GM19455 (cell line): ENCODE measurements at regions not wholly inside any gene's neighbourhood (a gene's known extent, or its start where the extent isn't known, plus 50 kb on each side); places are given as distances from the start of the nearest gene placed in this dataset.

Experiments used
- ATAC-seq: cut with Tn5 transposase; IDR thresholded peaks from one replicate; pipeline ENCODE4 v1.9.1; 2021; ENCODE audit not compliant: unreplicated experiment

DNA sequence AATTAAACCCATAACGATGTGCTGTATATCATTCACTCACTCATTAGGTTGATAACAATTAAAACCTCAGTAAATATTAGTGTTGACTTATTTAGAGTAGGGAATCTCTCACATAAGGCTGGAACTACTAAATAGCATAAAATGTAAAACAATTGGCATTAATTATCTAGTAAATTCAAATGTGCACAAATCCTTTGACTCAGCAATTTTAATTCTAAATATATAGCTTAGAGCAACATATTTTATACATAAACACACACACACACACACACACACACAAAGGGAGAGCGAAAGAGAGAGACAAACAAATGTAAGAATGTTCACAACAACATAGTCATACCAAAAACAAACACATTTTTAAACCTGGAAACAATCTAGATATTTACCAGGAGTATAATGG is 443.1 kb upstream of the KCNH7 start:
- ATAC-seq, result no peak

DNA sequence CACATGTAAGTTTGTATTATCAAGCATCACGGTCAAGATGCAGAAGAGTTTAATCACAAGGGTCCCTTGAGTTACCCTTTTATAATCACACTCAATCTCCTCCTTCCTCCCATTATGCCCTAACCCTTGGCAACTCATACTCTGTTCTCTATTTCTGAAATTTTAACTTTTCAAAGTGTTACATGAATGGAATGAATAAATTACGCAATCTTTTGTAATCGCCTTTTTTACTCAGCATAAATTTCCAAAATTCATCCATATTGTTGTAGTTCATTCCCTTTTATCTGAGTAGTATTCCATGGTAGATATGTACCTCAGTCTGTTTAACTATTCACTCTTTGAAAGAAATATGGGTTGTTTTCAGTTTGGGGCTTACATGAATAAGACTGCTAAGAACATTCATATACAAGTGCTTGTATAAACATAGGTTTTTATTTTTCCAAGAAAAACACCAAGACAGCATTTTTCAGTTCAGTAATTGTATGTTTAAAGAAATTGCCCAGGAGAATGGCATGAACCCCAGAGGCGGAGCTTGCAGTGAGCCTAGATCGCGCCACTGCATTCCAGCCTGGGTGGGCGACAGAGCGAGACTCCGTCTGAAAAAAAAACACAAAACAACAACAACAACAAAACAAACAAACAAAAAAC is 430.9 kb upstream of the KCNH7 start:
- no peak for ATAC-seq

DNA sequence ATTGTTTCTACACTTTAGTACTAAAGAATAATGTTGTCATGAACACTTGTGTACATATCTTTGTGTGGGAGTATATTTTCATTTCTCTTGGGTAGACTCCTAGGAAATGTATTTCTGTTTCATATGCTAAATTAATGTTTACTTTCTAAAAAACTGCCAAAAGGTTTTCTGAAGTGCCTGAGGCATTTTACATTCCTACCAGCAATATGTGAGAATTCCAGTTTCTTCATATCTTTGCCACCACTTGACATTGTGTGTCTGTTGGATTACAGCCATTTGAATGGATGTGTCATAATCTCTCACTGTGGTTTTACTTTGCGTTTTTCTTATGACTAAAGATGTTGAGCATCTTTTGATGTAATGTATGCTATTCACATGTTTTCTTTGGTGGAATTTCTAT is 428.2 kb upstream of the KCNH7 start:
- no peak for ATAC-seq

DNA sequence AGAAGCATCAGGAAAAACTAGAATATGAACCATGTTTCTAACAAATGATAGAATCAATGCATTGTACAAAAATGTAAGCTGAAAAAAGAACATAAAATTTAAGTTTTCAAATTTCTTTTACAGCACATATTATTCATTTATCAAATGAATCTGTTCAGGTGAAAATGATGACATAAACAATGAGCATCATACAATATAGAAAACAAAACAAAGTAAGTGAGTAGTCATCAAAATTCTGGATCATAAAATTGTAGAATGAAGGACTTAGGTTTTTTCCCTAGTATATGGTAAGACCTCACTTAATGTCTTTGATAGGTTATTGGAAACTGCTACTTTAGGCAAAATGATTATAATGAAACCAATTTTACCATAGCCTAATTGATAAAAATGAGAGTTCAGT is 427.0 kb upstream of the KCNH7 start:
- ATAC-seq, result no peak

DNA sequence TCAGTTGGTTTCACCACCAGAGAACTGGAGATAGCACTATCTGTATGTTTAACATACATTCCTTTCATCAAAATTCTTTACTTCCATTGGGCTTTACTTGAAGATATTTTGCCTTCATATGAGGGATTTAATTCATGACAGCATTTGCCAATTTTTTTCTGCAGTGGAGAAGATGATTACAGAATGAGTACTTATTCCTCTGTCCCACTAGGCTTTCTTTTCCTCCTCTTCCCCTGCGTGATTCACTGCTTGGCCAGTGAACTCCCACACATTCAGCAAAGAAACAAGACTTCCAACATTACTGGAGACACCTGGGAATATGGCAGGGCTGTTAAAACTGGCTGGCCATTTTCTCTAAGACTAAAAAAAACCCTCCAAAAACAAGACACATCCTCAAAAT is 425.8 kb upstream of the KCNH7 start:
- no peak for ATAC-seq

DNA sequence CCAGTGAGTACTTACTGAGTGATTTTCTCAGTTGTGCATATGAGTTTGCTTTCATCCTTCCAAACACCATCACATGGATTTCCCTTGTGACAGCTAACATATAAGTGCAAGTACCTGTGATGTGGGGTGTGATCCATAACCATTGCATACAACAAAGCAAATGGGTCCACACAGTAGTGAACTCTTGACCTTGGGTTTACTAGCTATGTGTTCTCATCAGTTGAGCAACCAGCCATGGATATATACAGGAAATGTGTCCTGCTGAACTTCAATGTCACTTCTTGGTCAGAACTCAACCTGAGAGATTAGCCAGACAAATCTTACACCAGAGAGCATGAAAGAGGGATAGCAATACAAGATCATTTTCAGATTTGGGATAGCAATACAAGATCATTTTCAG is 420.9 kb upstream of the KCNH7 start:
- ATAC-seq, result no peak

DNA sequence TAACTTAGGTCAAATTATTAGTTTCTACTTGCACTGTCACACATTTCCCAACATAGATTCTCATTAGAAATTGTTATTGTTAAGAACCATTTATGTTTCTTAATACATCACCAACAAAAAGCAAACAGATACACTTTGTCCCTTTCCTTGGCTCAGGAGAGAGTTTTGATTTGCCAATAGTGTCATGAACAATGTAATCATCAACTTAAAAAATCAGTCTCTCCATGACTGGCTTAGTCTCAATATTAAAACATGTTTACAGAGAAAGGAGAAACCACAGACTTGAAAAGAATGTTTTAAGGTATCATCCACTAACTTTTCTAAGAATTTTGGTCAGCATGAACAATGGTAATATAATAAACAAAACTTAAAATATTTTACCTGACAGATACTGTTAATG is 416.5 kb upstream of the KCNH7 start:
- no peak for ATAC-seq

DNA sequence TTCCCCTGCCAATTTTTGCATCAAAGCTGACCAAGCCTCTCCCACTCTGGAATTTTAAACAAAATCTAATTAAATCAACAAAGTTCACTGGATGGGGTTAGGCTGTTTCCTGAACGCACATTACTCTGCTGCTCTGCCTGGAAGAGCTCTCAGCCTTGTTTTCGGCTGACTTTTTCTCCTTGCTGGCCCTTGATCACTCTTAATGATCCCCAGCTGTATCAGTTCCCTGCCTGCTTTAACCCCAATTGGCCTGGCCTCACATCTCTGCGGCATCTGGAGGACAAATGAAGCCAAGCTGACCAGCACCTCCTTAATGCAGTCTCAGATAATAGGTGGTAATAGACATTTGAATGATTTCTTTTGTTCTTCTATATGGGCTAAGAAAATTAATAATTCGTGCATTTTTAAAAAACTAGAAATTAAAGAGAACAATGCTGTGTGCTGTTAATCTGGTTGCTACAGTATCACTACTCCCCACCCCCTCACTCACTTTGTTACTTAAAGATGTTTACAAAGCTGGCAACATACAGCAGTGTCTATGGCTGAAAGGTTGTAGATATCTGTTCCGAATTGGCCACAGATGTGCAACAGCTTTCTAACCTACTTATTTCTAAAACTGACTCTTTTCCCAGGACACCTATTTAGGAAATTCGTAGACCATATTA is 415.2 kb upstream of the KCNH7 start:
- no peak for ATAC-seq

DNA sequence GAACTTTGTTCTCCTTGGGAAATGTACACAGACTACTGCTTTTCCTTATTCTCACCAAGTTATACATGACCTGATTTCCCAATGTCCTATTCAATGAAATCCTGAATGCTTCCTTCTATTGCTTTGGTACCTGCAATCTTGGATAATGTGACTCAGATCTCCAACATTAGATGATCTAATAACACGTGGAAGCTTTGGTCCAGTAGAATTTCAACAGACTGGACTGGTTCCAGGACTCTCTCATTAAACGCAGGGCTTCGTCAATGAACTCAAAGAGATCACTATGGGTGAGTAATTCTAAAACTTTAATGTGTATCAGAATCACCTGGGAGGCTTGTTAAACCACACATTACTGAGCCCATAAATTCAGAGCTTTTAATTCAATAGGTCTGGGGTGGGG is 413.6 kb upstream of the KCNH7 start:
- no peak for ATAC-seq

DNA sequence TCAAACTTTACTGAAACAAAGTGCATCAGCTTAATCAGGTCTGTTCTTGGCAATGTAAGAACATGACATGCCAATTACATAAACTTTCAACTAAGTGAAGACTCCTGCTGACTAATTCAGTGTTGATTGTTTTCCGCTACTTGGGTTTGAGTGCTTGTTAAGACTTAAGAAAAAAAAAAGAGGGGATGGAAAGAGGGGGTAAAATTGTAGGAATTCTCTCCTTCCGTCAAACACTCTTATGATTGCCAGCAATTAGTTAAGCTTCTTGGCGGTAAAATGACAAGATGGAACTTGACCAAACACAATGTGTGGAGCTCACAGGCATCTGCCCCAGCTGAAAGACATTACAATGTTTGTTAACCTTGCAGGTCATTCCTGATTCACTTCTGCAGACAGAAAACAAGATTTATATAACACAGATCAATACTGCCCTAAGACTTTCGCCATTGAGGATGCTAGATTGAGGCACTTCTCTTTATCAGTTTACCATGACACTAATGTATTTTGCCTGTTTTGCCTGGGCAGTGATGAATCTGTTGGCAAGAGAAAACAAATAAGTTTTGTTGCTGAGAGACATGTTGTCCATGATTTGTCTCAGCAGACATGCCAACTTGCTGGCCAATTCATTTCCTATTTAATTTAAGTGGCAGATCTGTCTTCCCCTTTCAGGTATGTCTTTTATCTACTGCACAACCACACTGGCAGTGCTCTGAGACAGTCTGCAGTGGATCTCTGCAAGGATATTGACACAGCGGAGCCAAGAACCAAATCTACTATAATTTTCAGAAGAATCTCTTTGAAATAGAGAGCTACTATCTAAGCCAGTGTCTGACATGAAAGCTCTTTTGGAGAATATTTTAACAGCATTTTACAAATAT is 410.0 kb upstream of the KCNH7 start:
- ATAC-seq, result no peak

DNA sequence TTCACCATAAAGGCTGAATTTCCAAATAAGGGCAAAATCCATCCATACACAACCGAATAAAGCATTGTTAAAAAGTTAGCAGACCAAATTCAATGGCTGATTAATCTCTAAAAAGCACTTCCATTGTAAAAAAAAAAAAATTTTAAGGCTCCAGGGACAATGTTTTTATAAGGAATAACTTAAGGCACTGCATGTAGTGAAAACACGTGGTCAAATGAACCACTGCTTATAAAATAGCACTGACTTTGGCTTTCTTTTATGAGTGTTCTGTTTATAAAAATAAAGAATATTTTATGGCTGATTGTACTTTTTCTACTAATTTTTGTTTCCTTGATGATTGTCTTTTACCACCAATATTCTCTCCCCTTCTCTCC is 409.3 kb upstream of the KCNH7 start:
- ATAC-seq, result no peak

DNA sequence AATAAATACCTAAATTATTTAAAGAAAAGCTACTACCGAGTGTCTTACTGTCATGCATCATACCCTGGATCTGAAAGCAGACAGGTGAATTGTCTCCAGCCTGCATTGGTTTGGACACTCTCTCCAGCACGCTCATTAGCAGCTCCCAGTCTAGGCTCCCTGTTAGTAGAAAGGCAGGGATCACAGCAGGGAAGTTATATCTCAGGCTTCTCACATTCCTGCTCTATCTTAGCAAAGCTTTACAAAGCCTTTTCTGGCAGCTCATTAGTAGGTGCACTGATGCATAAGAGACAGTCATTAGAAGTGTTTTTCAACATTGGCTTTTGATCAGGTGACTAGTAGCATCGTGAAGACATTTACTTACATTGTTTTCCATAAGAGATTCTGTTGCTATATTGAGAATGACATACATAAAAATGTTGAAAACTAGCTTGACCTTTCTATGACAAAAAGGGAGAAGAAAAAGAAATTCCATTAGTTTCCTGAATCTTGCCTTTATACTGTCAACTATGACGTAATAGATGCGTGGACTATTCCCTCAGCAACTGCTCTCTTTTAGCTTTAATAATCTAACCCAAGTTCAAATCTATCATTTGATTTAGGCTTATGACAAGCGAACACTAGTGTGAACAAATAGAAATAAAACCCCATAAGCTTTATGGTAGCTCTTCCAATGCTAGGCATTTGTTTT is 408.7 kb upstream of the KCNH7 start:
- ATAC-seq, result no peak

DNA sequence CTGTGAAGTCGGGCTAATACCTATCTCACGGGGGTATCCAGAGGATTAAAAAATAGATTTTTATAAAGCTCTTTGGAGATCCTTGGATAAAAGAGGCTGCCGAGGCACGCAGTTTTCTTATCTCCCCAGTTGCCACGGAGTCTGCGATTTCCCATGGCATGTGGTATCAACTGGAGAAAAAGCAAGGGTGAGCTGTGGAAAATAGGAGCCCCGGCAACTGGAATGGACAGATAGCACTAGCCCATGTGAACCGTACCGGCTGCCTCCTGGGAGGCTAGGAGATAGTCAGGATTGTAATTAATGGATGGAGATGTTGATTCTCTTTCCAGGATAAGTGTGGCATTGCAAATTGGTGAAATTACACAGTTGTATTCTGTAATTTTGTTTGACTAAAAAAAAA is 407.6 kb upstream of the KCNH7 start:
- ATAC-seq, result no peak

DNA sequence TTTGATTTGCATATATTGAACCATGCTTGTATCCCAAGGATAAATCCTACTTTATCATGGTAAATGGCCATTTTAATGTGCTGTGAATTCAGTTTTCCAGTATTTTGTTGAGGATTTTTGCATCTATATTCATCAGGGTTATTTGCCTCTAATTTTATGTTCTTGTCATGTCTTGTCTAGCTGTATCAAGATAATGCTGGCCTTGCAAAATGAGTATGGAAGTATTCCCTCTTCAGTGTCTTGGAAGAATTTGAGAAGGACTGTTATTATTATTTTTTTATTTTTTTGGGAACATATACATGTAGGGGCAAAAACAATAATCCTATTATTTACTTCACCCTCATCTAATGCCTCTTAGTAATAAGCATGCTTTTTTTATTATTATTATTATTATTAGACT is 398.0 kb upstream of the KCNH7 start:
- ATAC-seq, result no peak

DNA sequence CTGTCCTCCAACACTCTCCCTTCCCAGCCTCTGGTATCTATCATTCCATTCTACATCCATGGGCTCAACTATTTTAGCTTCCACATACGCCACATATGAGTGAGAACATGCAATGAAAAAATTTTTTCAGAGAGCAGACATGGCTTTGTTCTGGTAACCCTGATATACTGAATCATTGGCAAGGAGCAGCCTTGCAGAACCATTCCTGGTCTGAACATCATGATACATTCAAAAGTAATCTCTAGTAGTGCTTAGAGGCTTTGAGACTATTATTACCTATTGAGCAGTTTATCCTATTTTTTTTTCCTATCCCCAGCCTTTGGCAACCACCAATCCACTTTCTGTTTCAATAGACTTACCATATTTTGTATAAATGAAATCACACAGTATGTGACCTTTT is 393.1 kb upstream of the KCNH7 start:
- ATAC-seq, result no peak

DNA sequence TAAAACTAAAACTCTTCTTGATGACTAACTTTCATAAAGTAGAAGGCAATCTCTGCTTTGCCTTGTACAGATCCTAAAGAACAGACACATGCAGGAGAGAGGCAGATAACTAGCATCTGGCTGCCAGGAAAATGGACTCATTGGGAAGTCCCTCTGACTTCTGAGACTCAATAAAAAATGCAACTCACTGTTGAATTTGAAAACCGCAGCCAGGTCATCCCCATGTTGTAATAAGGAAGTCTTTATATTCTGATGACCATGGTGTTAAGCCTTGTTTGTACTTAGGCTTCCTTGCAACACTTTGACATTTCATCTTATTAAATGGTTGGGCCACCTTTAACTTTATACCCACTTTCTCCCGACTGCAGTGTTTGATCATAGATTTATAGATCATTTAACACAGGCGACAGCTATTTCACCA is 375.1 kb upstream of the KCNH7 start:
- ATAC-seq, result no peak

DNA sequence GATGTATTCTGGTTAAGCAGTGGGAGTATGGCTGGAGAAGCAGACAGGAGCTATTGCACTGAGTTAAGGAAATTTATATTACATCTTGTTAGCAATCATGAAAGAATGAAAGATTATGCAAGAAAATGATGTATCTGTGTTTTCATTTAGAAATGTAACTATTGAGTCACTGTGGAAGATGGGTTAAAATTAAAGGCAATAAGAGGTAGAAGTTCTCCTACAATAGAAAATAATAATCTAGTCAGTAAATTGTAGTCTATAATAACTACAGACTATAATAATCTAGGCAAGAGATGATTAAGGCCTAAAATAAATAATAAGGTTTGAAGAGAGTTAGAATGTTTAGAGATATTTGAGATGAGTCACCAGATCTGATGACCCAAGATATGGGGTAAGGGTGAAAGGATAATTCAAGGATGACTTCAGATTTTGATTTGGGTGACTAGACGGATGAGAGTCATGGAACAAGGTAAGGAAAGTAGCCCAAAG is 371.9 kb upstream of the KCNH7 start:
- no peak for ATAC-seq

DNA sequence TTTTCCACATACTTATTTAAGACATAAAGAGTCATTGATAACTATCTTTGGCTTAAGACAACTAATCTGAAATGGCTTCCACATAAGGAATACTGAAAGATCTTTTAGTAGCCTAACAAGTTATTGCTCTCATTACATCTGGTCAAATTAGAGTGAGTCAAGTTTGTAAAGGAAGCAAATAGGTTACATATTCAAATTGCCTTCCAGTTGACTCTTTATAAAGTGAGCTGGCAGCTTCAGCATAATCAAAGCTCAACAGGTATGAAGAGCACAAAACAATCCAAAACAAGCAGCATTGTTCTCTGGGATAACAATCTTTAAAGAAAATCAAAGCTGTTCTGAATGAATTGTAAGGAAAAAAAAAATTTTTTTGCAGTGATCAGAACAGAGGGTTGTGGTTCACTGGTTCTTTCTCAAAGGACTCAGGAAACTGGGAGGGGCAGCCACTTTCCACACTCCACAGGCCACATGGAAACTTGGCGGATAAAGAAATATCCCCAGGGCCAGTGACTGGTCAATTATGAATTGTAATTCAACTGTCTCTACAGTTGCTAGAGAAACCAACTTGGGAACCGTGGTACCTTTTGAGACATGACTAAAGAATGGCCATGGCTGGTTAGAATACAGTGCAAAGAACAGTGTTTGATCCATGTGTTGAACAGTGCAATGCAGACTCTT is 369.3 kb upstream of the KCNH7 start:
- ATAC-seq, result no peak

DNA sequence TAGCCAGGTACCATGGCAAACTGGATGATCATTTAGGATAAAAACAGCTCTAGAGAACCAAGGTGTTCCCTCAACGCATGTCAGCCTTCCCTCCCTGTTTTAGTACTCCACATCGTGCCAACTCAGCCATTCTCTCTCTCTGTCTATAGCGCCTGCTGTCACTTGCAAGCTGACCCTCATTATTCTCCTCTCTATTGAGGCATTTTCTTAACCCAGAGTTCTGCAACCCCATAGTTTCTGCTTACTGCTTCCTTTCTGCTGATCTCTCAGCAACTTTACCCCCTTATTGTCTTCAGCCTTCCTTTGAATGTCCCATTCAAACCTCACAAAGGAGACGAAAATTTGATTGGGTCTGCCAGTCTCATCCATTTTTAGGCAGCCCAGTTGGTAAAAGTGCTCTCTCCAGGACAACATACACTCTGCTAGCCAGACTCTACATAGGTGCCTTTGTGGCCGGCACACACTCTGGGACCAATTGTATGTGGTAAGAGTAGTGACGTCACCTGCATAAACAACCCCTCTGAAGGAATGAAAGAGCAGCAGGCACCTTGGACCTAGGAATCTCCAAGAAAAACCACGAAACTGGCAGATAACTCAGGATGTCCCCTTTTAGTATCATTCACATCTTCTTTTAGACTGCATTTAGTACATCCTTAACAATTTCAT is 367.2 kb upstream of the KCNH7 start:
- no peak for ATAC-seq

DNA sequence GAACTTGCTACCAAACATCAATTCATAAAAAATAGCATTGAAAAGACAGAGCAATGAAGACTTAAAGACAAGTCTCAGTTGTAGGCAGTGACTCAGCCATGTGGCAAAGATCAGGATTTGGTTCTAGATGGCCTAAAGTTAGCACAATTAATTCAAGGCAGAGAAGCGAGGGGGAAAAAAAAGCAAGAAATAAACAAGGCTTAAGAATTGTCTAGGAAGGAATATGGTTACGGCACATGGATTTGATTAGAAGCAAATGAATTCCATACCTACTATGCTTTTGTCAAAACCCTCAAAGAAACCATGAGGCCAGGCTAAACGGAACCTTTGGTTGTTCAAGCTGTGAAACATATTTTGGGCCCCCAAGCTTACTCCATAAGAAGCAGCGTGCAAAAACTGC is 362.2 kb upstream of the KCNH7 start:
- no peak for ATAC-seq
